GM19043 (cell line): ENCODE measurements at regions not wholly inside any gene's neighbourhood (a gene's known extent, or its start where the extent isn't known, plus 50 kb on each side); places are given as distances from the start of the nearest gene placed in this dataset.

Source experiments
- ATAC-seq: cut with Tn5 transposase; IDR thresholded peaks from one replicate; pipeline ENCODE4 v1.9.1; 2021; ENCODE audit warnings: low read depth; ENCODE audit not compliant: unreplicated experiment

- no peak for ATAC-seq
Observed at GRCh38 chr11:25859776-25860175, 472.2 kb upstream of the ANO3 start.

- no peak for ATAC-seq
Observed at GRCh38 chr11:25860677-25861450, 471.1 kb upstream of the ANO3 start.

- no peak for ATAC-seq
Observed at GRCh38 chr11:25862159-25862558, 469.8 kb upstream of the ANO3 start.

GRCh38 chr11:25863986-25864385 is 467.9 kb upstream of the ANO3 start:
- no peak for ATAC-seq

- ATAC-seq, result no peak
Observed at GRCh38 chr11:25876456-25876965, 455.4 kb upstream of the ANO3 start.

GRCh38 chr11:25886036-25886435 is 445.9 kb upstream of the ANO3 start:
- ATAC-seq, result no peak

- no peak for ATAC-seq
Observed at GRCh38 chr11:25890626-25891260, 441.2 kb upstream of the ANO3 start.

GRCh38 chr11:25891960-25892359 is 440.0 kb upstream of the ANO3 start:
- no peak for ATAC-seq

GRCh38 chr11:25899617-25900160 is 432.2 kb upstream of the ANO3 start:
- ATAC-seq, result no peak

- no peak for ATAC-seq
Observed at GRCh38 chr11:25900814-25901213, 431.1 kb upstream of the ANO3 start.

GRCh38 chr11:25901415-25901814 is 430.5 kb upstream of the ANO3 start:
- ATAC-seq, result no peak

GRCh38 chr11:25902476-25902875 is 429.5 kb upstream of the ANO3 start:
- ATAC-seq, result no peak

- ATAC-seq, result no peak
Observed at GRCh38 chr11:25908726-25909125, 423.2 kb upstream of the ANO3 start.

- no peak for ATAC-seq
Observed at GRCh38 chr11:25910086-25910485, 421.8 kb upstream of the ANO3 start.

GRCh38 chr11:25920356-25920755 is 411.6 kb upstream of the ANO3 start:
- no peak for ATAC-seq

GRCh38 chr11:25924586-25924985 is 407.3 kb upstream of the ANO3 start:
- no peak for ATAC-seq

GRCh38 chr11:25925359-25925758 is 406.6 kb upstream of the ANO3 start:
- no peak for ATAC-seq

GRCh38 chr11:25927411-25927953 is 404.4 kb upstream of the ANO3 start:
- ATAC-seq, result no peak

GRCh38 chr11:25928076-25928475 is 403.9 kb upstream of the ANO3 start:
- ATAC-seq, result no peak

GRCh38 chr11:25938952-25939351 is 393.0 kb upstream of the ANO3 start:
- ATAC-seq, result no peak

- ATAC-seq, result no peak
Observed at GRCh38 chr11:25939691-25940090, 392.2 kb upstream of the ANO3 start.
